Dedifferentiated amniotic fluid mesenchymal stem cell (primary cell): ENCODE measurements at regions not wholly inside any gene's neighbourhood (a gene's known extent, or its start where the extent isn't known, plus 50 kb on each side); places are given as distances from the start of the nearest gene placed in this dataset.
"Not testable (repeated sequence)": the region's sequence is repeated elsewhere in the genome, so short reads cannot be mapped to it uniquely, and the experiment has no call there.

Experiments used
- DNase-seq: peaks from one replicate; pipeline ENCODE4 v3.0.0-alpha.2; 2016; ENCODE audit errors: extremely low spot score

- no peak for DNase-seq
Observed at GRCh38 chr9:89695441-89695891, 90.7 kb downstream of the GADD45G start.

- not testable (repeated sequence) for DNase-seq
Observed at GRCh38 chr9:89695979-89696378, 91.2 kb downstream of the GADD45G start.

- no peak for DNase-seq
Observed at GRCh38 chr9:89696780-89697179, 92.0 kb downstream of the GADD45G start.

- DNase-seq, result no peak
Observed at GRCh38 chr9:89697553-89697952, 92.7 kb downstream of the GADD45G start.

- DNase-seq, result no peak
Observed at GRCh38 chr9:89698411-89699005, 93.7 kb downstream of the GADD45G start.

GRCh38 chr9:89699646-89700045 is 94.8 kb downstream of the GADD45G start:
- DNase-seq, result no peak

GRCh38 chr9:89701221-89701798 is 96.5 kb downstream of the GADD45G start:
- DNase-seq, result no peak

GRCh38 chr9:89702401-89702800 is 97.6 kb downstream of the GADD45G start:
- no peak for DNase-seq

- no peak for DNase-seq
Observed at GRCh38 chr9:89705651-89706050, 100.8 kb downstream of the GADD45G start.

GRCh38 chr9:89706086-89706485 is 101.3 kb downstream of the GADD45G start:
- no peak for DNase-seq

GRCh38 chr9:89706731-89707191 is 101.9 kb downstream of the GADD45G start:
- no peak for DNase-seq

- no peak for DNase-seq
Observed at GRCh38 chr9:89710697-89711096, 105.9 kb downstream of the GADD45G start.

- no peak for DNase-seq
Observed at GRCh38 chr9:89711866-89712265, 107.1 kb downstream of the GADD45G start.

GRCh38 chr9:89712283-89712682 is 107.5 kb downstream of the GADD45G start:
- no peak for DNase-seq

- no peak for DNase-seq
Observed at GRCh38 chr9:89714321-89714720, 109.5 kb downstream of the GADD45G start.

- no peak for DNase-seq
Observed at GRCh38 chr9:89715318-89715858, 110.6 kb downstream of the GADD45G start.

- no peak for DNase-seq
Observed at GRCh38 chr9:89715881-89716280, 111.1 kb downstream of the GADD45G start.

- no peak for DNase-seq
Observed at GRCh38 chr9:89716559-89716958, 111.7 kb downstream of the GADD45G start.

- DNase-seq, result no peak
Observed at GRCh38 chr9:89718176-89718575, 113.4 kb downstream of the GADD45G start.

- DNase-seq, result no peak
Observed at GRCh38 chr9:89718651-89719050, 113.8 kb downstream of the GADD45G start.

GRCh38 chr9:89719202-89719601 is 114.4 kb downstream of the GADD45G start:
- no peak for DNase-seq

GRCh38 chr9:89720696-89721175 is 115.9 kb downstream of the GADD45G start:
- no peak for DNase-seq

GRCh38 chr9:89721176-89721700 is 116.4 kb downstream of the GADD45G start:
- DNase-seq, result no peak
